ENCODE measurements at regions not wholly inside any gene's neighbourhood (a gene's known extent, or its start where the extent isn't known, plus 50 kb on each side); places are given as distances from the start of the nearest gene placed in this dataset.

- TF ChIP-seq CTCF (conservative IDR thresholded peaks at IDR 0.05) (no peak), EZH2 (IDR thresholded peaks at IDR 0.05; ENCODE audit: low read depth) (no peak)
Measured at GRCh38 chr21:39074508-39074907, 108.7 kb downstream of the PSMG1 start.

All from PC-9 (cell line).